HG03520 (cell line): ENCODE measurements at regions not wholly inside any gene's neighbourhood (a gene's known extent, or its start where the extent isn't known, plus 50 kb on each side); places are given as distances from the start of the nearest gene placed in this dataset.
"Not testable (repeated sequence)": the region's sequence is repeated elsewhere in the genome, so short reads cannot be mapped to it uniquely, and the experiment has no call there.

Experiments
- ATAC-seq: cut with Tn5 transposase; IDR thresholded peaks from one replicate; pipeline ENCODE4 v1.9.1; 2021; ENCODE audit warnings: mild to moderate bottlenecking, moderate library complexity; ENCODE audit not compliant: unreplicated experiment

DNA sequence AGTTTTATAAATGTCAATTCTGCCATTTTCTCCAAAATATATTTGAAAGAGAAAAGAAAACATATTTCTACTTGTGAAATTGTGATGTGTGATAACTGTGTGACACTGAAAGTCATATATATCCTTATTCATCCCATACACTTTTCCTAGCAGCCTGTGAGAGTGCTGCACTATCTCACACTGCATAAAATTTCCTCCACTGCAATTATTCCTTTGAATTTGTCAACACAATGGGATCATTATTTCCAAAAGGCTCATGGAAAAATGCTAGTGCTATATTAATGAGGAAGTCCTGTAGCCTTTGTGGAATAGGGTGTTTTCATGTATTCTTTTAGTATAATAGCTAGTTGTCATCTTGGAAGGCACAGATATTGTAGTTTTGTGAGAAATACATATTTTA lies 504.1 kb downstream of the RPL10L start:
- ATAC-seq = no peak

DNA sequence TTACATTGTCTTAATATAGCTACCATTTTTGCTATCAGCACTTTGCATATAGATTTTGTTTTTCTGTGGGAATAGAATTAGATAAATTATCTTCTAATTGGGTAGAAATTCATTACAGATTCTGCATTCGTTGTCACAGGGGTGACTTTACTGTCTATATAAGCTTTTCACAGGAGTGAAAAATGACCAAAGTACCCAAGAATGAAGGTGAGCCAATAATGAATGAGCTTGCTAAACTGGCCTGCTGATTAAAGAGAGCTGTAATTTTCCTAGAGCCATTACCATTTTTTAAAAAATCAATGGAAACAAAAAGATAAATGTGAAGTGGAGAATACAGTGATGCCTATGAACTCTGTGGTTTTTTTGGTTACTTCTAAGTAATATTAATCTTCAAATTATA lies 504.6 kb downstream of the RPL10L start:
- no peak for ATAC-seq

DNA sequence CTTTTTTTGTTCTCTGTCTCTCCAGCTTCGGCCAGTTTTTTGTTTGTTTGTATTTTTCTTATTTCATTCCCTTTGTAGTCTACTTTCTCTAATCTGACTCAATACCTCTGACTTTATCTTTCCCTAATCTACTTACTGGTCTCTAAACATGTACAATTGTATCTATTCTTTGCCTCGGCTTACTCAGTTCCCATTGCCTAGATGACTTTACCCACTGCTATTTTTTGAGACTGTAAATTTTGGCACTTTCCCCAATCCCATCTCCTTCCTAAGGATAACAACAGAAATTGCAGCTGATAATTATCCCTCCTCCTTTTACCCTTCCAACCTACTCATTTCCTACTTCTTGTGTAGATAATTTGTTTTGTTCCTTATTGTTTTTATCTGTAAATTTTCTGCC lies 511.1 kb downstream of the RPL10L start:
- ATAC-seq = no peak

DNA sequence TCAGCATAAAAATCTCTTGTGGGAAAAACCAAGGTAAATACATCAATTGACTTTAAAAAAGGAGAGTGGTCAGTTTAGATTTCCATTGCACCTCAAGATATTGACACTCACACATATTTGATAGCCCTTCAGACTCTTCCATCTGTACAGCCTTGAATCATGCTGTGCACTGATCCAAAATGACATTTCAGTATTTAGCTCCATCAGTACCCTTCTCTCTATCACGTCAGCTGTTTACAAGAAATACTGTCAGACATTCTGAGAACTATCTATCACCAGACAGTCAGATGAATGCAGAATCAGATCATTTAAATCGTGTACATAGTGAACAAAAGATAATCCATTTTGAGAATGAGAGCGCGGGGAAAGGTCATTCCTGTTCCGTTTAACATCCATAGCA lies 511.9 kb downstream of the RPL10L start:
- ATAC-seq = no peak

- ATAC-seq = no peak
Observed at GRCh38 chr14:46137786-46138185, 513.8 kb downstream of the RPL10L start.

- no peak for ATAC-seq
Observed at GRCh38 chr14:46136456-46136855, 515.1 kb downstream of the RPL10L start.

DNA sequence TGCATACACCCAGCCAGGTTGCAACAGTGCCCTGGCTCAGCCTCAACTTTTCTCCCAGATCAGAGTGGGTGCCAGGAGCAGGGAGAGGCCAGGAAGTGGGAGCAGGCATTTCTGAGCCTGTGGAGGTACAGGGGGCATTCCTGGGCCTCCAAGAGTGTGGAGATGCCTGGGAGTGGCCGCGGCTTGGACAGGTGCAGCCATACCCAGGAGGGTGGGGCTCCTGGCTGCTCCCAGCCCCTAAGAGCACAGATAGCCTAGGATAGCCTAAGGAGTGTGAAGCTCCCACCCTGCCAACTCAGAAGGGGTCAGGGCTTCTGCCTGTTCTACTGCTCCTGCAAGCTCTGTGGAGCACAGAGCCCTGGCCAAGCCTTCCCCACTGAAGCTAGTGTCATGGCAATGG lies 543.4 kb downstream of the RPL10L start:
- no peak for ATAC-seq

DNA sequence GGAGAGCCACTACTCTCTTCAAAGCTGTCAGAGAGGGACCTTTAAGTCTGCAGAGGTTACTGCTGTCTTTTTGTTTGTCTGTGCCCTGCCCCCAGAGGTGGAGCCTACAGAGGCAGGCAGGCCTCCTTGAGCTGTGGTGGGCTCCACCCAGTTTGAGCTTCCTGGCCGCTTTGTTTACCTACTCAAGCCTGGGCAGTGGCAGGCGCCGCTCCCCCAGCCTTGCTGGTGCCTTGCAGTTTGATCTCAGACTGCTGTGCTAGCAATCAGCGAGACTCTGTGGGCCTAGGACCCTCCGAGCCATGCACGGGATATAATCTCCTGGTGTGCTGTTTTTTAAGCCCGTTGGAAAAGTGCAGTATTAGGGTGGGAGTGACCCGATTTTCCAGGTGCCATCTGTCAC lies 550.7 kb downstream of the RPL10L start:
- ATAC-seq = not testable (repeated sequence)

- no peak for ATAC-seq
Observed at GRCh38 chr14:46091819-46092218, 559.8 kb downstream of the RPL10L start.

GRCh38 chr14:46087604-46088003 lies 564.0 kb downstream of the RPL10L start:
- no peak for ATAC-seq

DNA sequence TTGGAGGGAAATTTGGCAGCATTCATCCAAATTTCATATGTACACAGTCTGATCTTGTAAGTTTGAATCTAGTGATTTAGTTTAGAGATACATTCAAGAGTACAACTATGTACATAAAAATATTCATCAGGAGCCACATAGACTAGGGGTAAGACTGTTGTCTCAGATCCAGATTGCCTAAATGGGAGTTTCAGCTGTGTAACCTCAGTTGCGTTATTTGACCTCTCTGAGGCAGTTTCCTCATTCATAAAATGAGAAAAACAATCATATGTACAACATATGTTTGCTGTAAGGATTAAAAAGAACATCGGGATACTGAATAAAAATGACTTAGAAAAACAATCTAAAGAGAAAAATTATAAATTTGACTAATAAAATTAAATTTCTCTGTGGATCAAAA lies 577.5 kb downstream of the RPL10L start:
- ATAC-seq = no peak

DNA sequence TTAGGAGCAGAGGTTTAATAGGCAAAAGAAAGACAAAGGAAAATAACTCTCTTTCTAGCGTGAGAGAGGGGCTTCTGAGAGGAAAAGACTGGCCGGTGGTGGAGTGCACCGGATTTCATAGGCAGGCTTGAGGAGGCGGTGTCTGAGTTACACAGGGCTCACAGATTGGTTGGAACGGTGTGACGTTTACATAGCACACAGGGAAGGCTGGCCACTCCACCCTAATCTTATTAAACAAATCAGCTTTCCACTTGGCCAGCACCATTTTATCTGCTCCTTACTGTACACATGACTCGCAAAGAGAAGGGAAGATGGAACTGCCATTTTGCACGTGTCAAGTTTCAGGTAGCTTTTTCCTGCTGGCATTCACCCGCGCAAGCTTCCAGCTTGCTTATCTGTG lies 587.7 kb downstream of the RPL10L start:
- no peak for ATAC-seq

GRCh38 chr14:46058964-46059563 lies 592.5 kb downstream of the RPL10L start:
- ATAC-seq = no peak

- no peak for ATAC-seq
Observed at GRCh38 chr14:46057799-46058198, 593.8 kb downstream of the RPL10L start.

DNA sequence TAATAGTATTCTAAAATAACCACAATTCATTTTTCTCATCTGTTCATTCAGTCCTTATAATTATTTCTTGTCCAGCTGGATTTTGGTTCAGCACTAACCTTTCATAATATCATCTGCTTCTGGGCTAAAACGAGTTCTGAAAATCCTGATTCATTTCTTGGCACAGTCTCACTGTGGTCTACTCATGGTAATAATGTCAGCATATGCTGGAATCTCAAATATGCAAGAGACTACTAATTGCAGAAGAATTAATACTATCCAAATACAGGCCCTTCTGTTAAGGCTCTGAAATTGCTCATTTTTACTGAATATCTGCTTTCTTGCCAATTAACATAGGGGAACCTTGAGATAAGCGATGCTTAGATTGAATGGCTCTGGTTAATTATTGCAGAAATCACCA lies 597.1 kb downstream of the RPL10L start:
- no peak for ATAC-seq

GRCh38 chr14:46053221-46053620 lies 598.4 kb downstream of the RPL10L start:
- ATAC-seq = no peak

GRCh38 chr14:46051796-46052195 lies 599.8 kb downstream of the RPL10L start:
- no peak for ATAC-seq

DNA sequence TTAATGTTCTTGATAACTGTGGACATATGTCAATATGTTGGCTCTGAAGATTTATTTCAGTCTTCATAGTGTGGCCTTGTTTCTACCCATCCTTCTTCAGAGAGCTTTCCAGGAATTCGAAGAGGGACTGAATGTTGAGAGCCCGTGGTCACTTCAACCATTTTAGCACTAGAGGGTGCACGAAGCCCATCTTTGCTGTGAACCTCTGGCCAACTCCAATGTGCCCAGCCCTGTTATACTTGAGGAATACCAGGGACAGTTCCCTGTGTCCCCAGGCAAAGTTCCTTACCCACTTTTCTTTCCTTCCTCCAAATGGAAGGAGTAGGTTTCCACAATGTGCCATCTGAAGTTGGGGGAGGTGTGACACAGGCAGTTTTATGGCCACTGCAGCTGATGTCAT lies 603.5 kb downstream of the RPL10L start:
- no peak for ATAC-seq

- ATAC-seq = no peak
Observed at GRCh38 chr14:46036099-46036498, 615.5 kb downstream of the RPL10L start.

GRCh38 chr14:46034305-46034704 lies 617.3 kb downstream of the RPL10L start:
- ATAC-seq = no peak

DNA sequence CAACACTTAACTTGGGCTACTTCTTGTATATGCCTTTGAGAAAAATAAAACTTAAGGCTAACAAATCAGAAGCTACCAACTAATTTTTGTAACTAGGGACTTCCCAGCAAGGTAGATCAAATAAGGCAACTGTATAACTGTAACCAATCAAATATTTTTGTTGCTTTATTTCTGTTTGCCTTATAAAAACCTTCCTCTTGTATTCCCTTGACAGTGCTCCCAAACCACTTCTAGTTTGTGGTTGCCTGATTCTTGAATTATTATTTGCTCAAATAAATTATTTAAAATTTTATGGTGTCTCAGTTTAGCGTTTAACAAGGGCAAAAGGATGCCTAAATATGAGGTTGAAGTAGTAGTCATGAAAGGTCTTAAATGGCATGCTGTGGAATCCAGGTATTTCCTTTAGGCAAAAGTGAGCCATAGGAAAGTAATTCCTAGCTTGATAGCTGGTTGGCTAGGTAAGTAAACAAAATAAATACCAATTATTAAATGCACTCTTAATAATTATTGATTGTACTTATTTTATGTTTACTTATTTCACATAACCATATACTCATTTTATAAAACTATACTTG lies 632.6 kb downstream of the RPL10L start:
- no peak for ATAC-seq

DNA sequence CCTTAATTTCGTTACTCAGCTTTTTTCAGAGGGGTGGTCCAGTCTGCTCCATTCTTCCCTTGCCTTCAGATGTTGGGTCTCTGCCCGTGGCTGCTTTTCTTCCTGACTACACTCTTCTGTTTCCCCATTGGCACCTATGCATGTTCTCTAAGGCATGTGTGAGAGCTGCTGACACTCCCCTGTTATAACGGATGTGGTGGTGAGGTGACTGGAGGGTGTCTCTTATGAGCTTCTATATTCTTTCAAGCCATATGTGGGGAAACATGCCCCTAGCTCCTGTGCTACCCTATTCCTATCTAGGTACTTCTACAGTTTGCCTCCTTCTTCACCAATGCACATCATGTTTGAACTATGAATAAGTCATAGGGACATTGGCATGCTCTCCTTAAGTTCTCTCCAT lies 643.2 kb downstream of the RPL10L start:
- no peak for ATAC-seq

DNA sequence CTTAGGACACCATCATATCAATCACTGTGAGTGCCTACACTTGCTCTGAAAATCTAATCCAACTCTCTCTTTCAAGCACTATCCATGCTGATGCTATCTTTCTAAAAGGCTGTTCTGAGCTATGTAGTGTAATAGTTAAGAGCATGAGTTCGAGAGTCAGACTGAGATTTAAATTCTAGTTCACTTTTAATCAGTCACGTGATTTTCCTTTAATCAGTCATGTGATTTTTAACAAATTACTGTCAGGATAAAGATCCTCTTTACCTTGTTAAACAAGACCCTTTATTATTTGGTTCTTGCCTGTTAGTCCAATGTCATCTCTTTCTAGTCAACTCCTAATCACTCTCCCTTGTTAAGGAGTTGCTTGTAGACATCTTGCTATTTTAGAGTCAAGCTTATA lies 653.0 kb downstream of the RPL10L start:
- ATAC-seq = no peak
